ENCODE measurements at regions not wholly inside any gene's neighbourhood (a gene's known extent, or its start where the extent isn't known, plus 50 kb on each side); places are given as distances from the start of the nearest gene placed in this dataset.

- TF ChIP-seq CTCF (IDR thresholded peaks at IDR 0.05; ENCODE audit: low read depth, low read length) (no peak), POLR2A (IDR thresholded peaks at IDR 0.05; ENCODE audit: extremely low read depth, insufficient read length) (no peak), MAX (IDR thresholded peaks at IDR 0.05; ENCODE audit: low read depth, low read length) (no peak), MYC (IDR thresholded peaks at IDR 0.05; ENCODE audit: low read depth, low read length) (no peak)
Observed at GRCh38 chr2:64403426-64403825, 50.5 kb upstream of the LGALSL start.
